ENCODE measurements at regions not wholly inside any gene's neighbourhood (a gene's known extent, or its start where the extent isn't known, plus 50 kb on each side); places are given as distances from the start of the nearest gene placed in this dataset.
A peak's percentile ranks its signal among the peaks of the same experiment; 100 is the strongest.
"Not testable (repeated sequence)": the region's sequence is repeated elsewhere in the genome, so short reads cannot be mapped to it uniquely, and the experiment has no call there.

- in situ Hi-C loops (cut with HindIII; ENCODE audit: low sequenced_read_pairs): no loop called here
- no peak for DNase-seq (ENCODE audit: low spot score)
Measured at GRCh38 chr18:1503847-1504246, 599.2 kb downstream of the ADCYAP1 start.

DNA sequence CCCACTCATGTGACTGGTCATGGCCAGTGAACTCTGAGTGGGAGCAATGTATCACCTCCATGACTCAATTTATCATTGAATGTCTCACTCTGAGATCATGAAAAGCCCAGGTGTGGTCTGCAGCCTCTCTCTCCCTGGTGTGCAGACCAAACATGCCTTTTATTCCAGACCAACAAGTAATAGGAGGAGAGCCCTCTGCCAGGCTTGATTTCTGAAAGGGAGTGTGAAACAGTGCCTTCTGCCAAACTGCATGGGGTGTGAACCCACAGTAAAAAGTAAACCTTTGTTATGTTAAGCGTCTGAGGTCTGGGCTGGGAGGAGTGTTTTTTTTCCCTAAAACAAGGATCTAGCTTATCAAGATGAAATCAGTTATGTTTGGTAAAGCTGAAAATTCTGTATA is 601.2 kb downstream of the ADCYAP1 start:
- DNase-seq (ENCODE audit: low spot score): no peak
- in situ Hi-C loops (cut with HindIII; ENCODE audit: low sequenced_read_pairs): no loop called here

GRCh38 chr18:1510542-1511179 is 606.0 kb downstream of the ADCYAP1 start:
- in situ Hi-C loops (cut with HindIII; ENCODE audit: low sequenced_read_pairs): no loop called here
- no peak for DNase-seq (ENCODE audit: low spot score)

- in situ Hi-C loops (cut with HindIII; ENCODE audit: low sequenced_read_pairs): no loop called here
- no peak for DNase-seq (ENCODE audit: low spot score)
Measured at GRCh38 chr18:1511619-1512311, 607.1 kb downstream of the ADCYAP1 start.

GRCh38 chr18:1513519-1513918 is 608.8 kb downstream of the ADCYAP1 start:
- in situ Hi-C loops (cut with HindIII; ENCODE audit: low sequenced_read_pairs): no loop called here

DNA sequence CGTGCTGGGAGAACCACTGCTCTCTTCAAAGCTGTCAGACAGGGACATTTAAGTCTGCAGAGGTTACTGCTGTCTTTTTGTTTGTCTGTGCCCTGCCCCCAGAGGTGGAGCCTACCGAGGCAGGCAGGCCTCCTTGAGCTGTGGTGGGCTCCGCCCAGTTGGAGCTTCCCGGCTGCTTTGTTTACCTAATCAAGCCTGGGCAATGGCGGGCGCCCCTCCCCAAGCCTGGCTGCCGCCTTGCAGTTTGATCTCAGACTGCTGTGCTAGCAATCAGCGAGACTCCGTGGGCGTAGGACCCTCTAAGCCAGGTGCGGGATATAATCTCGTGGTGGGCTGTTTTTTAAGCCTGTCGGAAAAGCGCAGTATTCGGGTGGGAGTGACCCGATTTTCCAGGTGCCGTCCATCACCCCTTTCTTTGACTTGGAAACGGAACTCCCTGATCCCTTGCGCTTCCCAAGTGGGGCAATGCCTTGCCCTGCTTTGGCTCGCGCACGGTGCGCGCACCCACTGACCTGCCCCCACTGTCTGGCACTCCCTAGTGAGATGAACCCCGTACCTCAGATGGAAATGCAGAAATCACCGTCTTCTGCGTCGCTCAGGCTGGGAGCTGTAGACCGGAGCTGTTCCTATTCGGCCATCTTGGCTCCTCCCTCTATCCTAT is 617.0 kb downstream of the ADCYAP1 start:
- in situ Hi-C loops (cut with HindIII; ENCODE audit: low sequenced_read_pairs); DNase-seq (ENCODE audit: low spot score): not testable (repeated sequence)

More at GRCh38 chr18:1513519-1513918, 608.8 kb downstream of the ADCYAP1 start:
- no peak for DNase-seq (ENCODE audit: low spot score)

- in situ Hi-C loops (cut with HindIII; ENCODE audit: low sequenced_read_pairs): no loop called here
- DNase-seq (ENCODE audit: low spot score): no peak
Measured at GRCh38 chr18:1522249-1522615, 617.6 kb downstream of the ADCYAP1 start.

GRCh38 chr18:1526991-1527390 is 622.3 kb downstream of the ADCYAP1 start:
- DNase-seq (ENCODE audit: low spot score): no peak

DNA sequence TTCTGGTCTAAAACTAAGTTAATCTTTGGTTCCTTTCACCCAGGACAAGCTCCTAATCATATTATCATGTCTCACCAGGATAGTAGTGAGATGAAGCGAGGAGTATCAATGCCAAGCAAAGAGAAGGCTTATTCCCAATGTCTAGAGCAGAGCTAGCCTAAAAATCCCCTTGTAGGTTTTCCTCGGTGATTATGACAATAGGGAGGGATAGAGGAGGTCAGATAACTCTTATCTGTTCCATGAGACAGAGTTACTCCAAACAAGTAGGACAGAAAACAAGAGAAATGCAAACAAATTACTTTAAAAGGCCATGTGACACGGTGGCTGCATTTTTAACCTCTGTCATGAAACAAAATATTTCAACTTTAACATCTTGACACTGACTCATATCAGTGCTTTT is 623.1 kb downstream of the ADCYAP1 start:
- in situ Hi-C loops (cut with HindIII; ENCODE audit: low sequenced_read_pairs): no loop called here
- DNase-seq (ENCODE audit: low spot score): no peak

More at GRCh38 chr18:1526991-1527390, 622.3 kb downstream of the ADCYAP1 start:
- in situ Hi-C loops (cut with HindIII; ENCODE audit: low sequenced_read_pairs): no loop called here

GRCh38 chr18:1528447-1528846 is 623.8 kb downstream of the ADCYAP1 start:
- in situ Hi-C loops (cut with HindIII; ENCODE audit: low sequenced_read_pairs): no loop called here

DNA sequence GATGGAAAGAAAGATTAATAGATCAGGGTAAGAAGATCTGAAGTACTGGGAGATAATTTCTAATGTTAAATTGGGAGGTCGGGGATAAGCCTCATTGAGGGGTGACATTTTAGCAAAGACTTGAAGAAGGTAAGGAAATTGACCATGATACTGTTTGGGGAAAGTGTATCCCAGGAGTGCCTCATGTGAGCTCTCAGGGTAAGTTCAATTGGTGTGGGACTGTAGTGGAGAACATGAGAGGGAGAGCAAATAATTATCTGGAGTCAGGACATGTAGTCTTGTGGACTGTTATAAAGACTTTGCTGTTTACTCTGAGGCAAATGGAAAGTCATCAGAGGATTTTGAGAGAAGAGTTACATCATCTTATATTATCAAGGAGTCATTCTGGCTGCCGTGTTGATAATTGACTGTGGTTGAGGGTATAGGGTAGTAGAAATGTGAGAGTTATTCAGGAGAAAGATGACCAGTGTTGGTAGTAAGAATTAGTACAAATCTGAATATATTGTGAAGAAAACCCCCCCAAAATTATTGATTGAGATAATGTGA is 624.4 kb downstream of the ADCYAP1 start:
- in situ Hi-C loops (cut with HindIII; ENCODE audit: low sequenced_read_pairs): no loop called here

More at GRCh38 chr18:1528447-1528846, 623.8 kb downstream of the ADCYAP1 start:
- DNase-seq (ENCODE audit: low spot score): no peak

DNA sequence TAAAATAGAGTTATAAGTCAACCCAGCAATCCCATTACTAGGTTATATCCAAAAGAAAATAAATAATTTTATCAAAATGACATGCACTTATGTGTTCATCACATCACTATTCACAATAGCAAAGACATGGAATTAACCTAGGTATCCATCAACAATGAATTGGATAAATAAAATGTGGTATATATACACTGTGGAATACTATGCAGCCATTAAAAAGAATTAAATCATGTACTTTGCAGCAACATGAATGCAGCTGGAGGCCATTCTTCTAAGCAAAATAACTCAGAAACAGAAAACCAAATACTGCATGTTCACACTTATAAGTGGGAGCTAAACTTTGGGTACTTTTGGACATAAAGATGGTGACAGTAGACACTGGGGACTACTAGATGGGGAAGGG is 626.0 kb downstream of the ADCYAP1 start:
- DNase-seq (ENCODE audit: low spot score): no peak
- in situ Hi-C loops (cut with HindIII; ENCODE audit: low sequenced_read_pairs): no loop called here

More for the DNA sequence above, 624.4 kb downstream of the ADCYAP1 start:
- no peak for DNase-seq (ENCODE audit: low spot score)

DNA sequence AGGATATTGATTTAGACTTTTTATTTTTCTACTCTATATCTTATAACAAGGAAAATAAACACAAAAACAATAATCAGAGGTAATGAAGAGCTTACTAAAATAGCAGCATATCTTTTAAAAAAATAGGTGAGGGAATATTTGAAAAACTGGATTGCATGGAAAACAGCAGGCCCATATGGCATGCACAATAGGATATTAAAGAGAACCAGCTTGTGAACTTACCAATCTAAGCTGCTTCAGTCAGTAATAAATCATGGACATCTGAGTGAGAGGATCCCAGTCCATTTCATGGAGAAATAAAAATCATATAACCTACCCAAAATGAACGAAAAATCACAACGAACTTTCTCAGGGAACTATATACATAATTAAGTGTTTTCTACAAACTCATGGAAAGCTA is 634.6 kb downstream of the ADCYAP1 start:
- in situ Hi-C loops (cut with HindIII; ENCODE audit: low sequenced_read_pairs): no loop called here
- DNase-seq (ENCODE audit: low spot score): peak; percentile 77

DNA sequence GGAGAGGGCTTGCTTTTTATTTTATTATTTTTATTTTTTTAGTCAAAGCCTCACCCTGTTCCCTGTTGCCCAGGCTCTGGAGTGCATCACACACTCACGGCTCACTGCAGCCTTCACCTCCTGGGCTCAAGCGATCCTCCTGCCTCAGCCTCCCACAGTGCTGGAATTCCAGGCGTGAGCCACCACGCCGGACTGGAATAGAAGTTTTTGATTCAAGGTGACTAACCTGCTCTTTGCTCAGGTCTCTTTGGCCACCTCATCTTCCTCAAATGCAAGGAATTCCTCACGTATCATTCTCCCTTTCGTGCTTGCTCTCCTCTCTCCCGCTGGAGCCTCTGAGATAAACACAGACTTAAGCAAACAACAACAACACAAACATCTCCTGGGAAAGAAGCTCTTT is 636.8 kb downstream of the ADCYAP1 start:
- DNase-seq (ENCODE audit: low spot score): no peak
- in situ Hi-C loops (cut with HindIII; ENCODE audit: low sequenced_read_pairs): no loop called here

- DNase-seq (ENCODE audit: low spot score): no peak
- in situ Hi-C loops (cut with HindIII; ENCODE audit: low sequenced_read_pairs): no loop called here
Measured at GRCh38 chr18:1542230-1542774, 637.6 kb downstream of the ADCYAP1 start.

DNA sequence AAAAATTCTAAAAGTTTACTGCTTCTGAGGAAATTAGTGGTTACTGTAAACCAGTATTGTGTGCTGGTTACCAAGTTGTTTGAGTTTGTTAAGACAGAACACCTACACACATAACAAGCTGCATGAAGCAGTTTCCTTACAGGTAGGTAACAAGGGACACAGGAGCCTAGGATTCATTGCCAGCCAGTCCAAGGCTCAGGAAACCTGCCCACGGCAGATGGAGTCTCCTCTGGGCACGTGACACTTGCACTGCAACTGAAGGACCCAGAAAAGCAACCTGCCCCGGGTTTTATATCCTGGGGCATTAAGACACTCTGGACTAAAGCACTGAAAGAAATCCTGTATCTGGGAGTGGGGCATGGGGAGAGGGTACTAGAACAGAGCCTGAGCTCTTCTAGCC is 639.3 kb downstream of the ADCYAP1 start:
- DNase-seq (ENCODE audit: low spot score): peak; percentile 67
- in situ Hi-C loops (cut with HindIII; ENCODE audit: low sequenced_read_pairs): no loop called here

GRCh38 chr18:1557711-1558110 is 653.0 kb downstream of the ADCYAP1 start:
- DNase-seq (ENCODE audit: low spot score); in situ Hi-C loops (cut with HindIII; ENCODE audit: low sequenced_read_pairs): not testable (repeated sequence)

DNA sequence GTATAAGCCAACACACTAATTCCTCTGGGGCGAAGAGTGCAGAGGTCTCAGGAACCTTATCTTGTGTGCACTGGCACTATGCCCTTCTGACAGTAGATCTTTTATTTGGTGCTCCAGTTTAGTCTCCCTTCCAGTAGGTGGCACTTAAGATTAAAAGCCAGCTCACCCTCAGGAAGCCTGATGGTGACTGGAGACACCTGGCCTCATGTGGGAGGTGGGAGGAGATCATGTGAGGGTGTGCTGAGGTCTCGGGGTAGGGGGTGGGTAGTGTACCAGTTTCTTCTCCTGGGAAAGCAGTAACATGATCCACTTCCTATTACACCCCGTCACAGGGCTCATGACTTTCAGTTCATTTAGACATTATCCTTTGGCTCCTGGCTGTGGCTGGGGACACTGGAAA is 654.9 kb downstream of the ADCYAP1 start:
- DNase-seq (ENCODE audit: low spot score): no peak
- in situ Hi-C loops (cut with HindIII; ENCODE audit: low sequenced_read_pairs): no loop called here

GRCh38 chr18:1564793-1565192 is 660.1 kb downstream of the ADCYAP1 start:
- in situ Hi-C loops (cut with HindIII; ENCODE audit: low sequenced_read_pairs): no loop called here

DNA sequence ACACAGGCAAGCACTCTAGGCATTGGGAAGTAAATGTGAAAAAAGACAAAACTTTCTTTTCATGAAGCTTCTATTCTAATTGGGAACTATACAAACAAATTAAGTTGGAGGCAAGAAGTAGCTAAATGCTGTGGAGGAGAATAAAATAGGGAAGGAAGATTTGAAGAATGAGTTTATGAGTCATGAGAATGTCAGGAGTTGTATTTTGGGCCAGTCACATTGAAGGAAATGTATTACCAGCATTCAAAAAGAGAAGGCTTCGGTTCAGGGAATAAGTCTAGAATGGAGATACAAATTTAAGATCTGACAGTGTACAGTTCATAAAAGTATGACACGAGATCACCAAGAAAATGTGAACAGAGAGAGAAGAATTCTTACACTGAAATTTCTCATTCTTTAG is 666.5 kb downstream of the ADCYAP1 start:
- in situ Hi-C loops (cut with HindIII; ENCODE audit: low sequenced_read_pairs): no loop called here
- no peak for DNase-seq (ENCODE audit: low spot score)

More at GRCh38 chr18:1564793-1565192, 660.1 kb downstream of the ADCYAP1 start:
- DNase-seq (ENCODE audit: low spot score): no peak

Data from G401 (cell line).